Neural crest cell (in vitro differentiated cells): ENCODE measurements at regions not wholly inside any gene's neighbourhood (a gene's known extent, or its start where the extent isn't known, plus 50 kb on each side); places are given as distances from the start of the nearest gene placed in this dataset.
"Not testable (repeated sequence)": the region's sequence is repeated elsewhere in the genome, so short reads cannot be mapped to it uniquely, and the experiment has no call there.

Experiments
- DNase-seq: peaks from one replicate; pipeline ENCODE4 v3.0.0; 2021; ENCODE audit warnings: low read depth, mixed read lengths, low spot score
- H3K27ac Mint-ChIP-seq: one replicate; pipeline ENCODE4 v1.8.0; 2021; ENCODE audit warnings: mild to moderate bottlenecking, mixed read lengths; ENCODE audit not compliant: unreplicated experiment
- H3K27me3 Mint-ChIP-seq: 2 replicates; pipeline ENCODE4 v1.8.0; 2021; ENCODE audit warnings: low read depth, mild to moderate bottlenecking, mixed read lengths
- H3K36me3 Mint-ChIP-seq: 2 replicates; pipeline ENCODE4 v1.8.0; 2021; ENCODE audit warnings: low read depth, mild to moderate bottlenecking, mixed read lengths
- H3K4me1 Mint-ChIP-seq: 2 replicates; pipeline ENCODE4 v1.8.0; 2021; ENCODE audit warnings: mixed read lengths
- H3K4me3 Mint-ChIP-seq: one replicate; pipeline ENCODE4 v1.8.0; 2021; ENCODE audit warnings: mild to moderate bottlenecking, mixed read lengths
- H3K9me3 Mint-ChIP-seq: 2 replicates; pipeline ENCODE4 v1.8.0; 2021; ENCODE audit warnings: mixed read lengths
- CTCF ChIP-seq: fragments of 200-600 bp; sonication (generic); conservative IDR thresholded peaks from 2 replicates; pipeline ENCODE4 v1.5.0; 2021; ENCODE audit warnings: antibody characterized with exemption, mild to moderate bottlenecking

DNA sequence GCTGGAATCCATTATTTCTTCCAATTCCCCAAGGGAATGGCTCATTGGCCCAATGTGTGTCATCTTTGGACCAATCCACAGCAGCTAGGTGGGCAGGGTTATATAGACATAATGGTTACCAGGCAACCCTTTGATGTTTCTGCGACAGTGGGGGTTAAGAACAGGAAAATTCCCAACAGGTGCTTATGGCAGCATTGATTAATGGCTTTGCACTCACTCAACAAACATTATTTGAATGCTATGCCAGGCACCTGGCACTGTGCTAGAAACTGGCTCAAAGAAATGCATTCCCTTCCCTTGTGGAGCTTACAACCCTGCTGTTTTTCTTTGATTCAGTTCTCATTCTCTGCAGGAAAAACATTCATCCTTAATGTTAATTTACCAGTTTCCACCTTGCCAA is 1221.0 kb downstream of the AACS start:
- no peaks in the 10 kb centered on the region for H3K36me3 Mint-ChIP-seq
- no peak for TF ChIP-seq CTCF

GRCh38 chr12:126290456-126290855 is 1225.2 kb downstream of the AACS start:
- peaks cover 5% of the 10 kb centered on the region for H3K4me1 Mint-ChIP-seq
- no peak overlapping the region for H3K4me3 Mint-ChIP-seq

More for the DNA sequence above, 1221.0 kb downstream of the AACS start:
- peaks cover 5% of the 10 kb centered on the region for H3K4me1 Mint-ChIP-seq
- H3K9me3 Mint-ChIP-seq, result peaks cover 9% of the 10 kb centered on the region
- no peak overlapping the region for H3K4me3 Mint-ChIP-seq
- H3K27me3 Mint-ChIP-seq, result no peaks in the 10 kb centered on the region
- H3K27ac Mint-ChIP-seq, result no peak overlapping the region
- DNase-seq, result no peak

GRCh38 chr12:126291987-126292386 is 1226.8 kb downstream of the AACS start:
- H3K4me1 Mint-ChIP-seq, H3K36me3 Mint-ChIP-seq, DNase-seq, H3K27ac Mint-ChIP-seq, H3K27me3 Mint-ChIP-seq, H3K4me3 Mint-ChIP-seq: not testable (repeated sequence)
- peaks cover 12% of the 10 kb centered on the region for H3K9me3 Mint-ChIP-seq

More at GRCh38 chr12:126290456-126290855, 1225.2 kb downstream of the AACS start:
- TF ChIP-seq CTCF, result no peak
- no peaks in the 10 kb centered on the region for H3K27me3 Mint-ChIP-seq
- peaks cover 14% of the 10 kb centered on the region for H3K9me3 Mint-ChIP-seq
- H3K27ac Mint-ChIP-seq, result no peak overlapping the region
- DNase-seq, result no peak
- peaks cover 3% of the 10 kb centered on the region for H3K36me3 Mint-ChIP-seq

DNA sequence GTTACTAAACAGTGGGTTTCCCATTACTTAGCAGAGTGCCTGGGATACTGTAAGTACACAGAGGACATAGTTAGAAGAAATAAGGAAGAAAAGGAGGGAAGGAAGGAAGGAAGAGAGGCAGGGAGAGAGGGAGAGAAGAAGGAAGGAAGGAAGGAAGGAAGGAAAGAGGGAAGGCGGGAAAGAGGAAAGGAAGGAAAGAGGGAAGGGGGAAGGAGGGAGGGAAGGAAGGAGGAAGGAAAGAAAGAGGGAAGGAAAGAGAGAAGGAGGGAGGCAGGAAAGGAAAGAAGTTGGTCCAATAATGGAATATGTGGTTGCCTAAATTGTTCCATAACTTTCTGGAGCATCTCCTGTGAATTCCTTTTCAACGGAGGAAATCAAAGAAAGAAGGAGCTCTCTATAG is 1230.4 kb downstream of the AACS start:
- DNase-seq, result no peak
- H3K4me3 Mint-ChIP-seq, result no peak overlapping the region
- H3K27ac Mint-ChIP-seq, result no peak overlapping the region
- H3K9me3 Mint-ChIP-seq, result peaks cover 9% of the 10 kb centered on the region
- H3K36me3 Mint-ChIP-seq, result peaks cover 3% of the 10 kb centered on the region
- H3K27me3 Mint-ChIP-seq, result no peaks in the 10 kb centered on the region
- TF ChIP-seq CTCF, result no peak
- H3K4me1 Mint-ChIP-seq, result no peaks in the 10 kb centered on the region

DNA sequence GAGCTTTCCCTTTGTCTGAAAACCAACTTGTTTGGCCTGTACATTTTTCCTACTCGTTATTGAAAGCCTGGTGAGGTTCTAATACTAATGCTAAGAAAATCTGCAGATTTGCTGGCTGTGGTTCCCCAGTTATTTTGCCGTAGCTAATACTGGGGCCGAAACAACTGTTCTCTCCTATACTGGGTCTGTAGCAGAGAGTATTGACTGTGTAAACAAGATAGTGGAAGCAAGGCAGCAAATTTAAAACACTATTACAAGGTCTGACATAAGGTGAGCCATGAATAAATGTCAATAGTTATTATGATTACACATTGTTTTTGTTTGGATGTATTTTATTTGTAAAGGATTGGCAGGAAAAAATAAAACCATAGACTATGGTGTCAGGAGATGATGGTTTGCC is 1244.0 kb downstream of the AACS start:
- Mint-ChIP-seq H3K27me3 (no peaks in the 10 kb centered on the region), H3K36me3 (no peaks in the 10 kb centered on the region), H3K4me3 (no peak overlapping the region), H3K9me3 (peaks cover 15% of the 10 kb centered on the region), H3K4me1 (no peaks in the 10 kb centered on the region), H3K27ac (no peak overlapping the region)
- no peak for TF ChIP-seq CTCF
- no peak for DNase-seq

DNA sequence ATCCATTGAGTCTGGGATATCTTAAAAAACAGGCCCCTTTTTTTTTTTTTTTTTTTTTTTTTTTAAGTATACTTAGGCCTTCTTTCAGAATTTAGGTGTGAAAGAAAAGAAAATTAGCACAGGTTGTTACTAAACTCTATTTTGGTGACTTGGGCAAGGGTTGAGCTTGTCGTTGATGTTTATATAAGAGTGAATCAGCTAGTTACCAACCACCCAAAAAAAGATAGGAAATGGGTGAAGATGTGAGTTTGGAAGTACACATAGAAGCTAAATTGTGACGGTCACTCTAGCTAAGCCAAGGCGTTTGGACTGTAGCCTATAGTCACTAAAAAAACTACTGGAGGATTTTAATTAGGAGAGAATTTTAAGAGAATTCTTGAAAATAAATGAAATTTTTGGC is 1247.2 kb downstream of the AACS start:
- H3K4me1 Mint-ChIP-seq, result no peaks in the 10 kb centered on the region
- peaks cover 7% of the 10 kb centered on the region for H3K27me3 Mint-ChIP-seq
- H3K9me3 Mint-ChIP-seq, result peaks cover 8% of the 10 kb centered on the region
- no peak overlapping the region for H3K27ac Mint-ChIP-seq
- no peaks in the 10 kb centered on the region for H3K36me3 Mint-ChIP-seq
- DNase-seq, result no peak
- no peak overlapping the region for H3K4me3 Mint-ChIP-seq
- no peak for TF ChIP-seq CTCF
